ENCODE measurements at regions not wholly inside any gene's neighbourhood (a gene's known extent, or its start where the extent isn't known, plus 50 kb on each side); places are given as distances from the start of the nearest gene placed in this dataset.

- no peak for FAIRE-seq
Measured at GRCh38 chr4:139611391-139611790, 54.2 kb upstream of the MGST2 start.

More at GRCh38 chr4:139611391-139611790, 54.2 kb upstream of the MGST2 start:
- no peak for TF ChIP-seq EZH2 (IDR thresholded peaks at IDR 0.05; ENCODE audit: borderline replicate concordance, low read depth, low read length, severe bottlenecking)
- TF ChIP-seq MYC (IDR thresholded peaks at IDR 0.05; ENCODE audit: low read depth, low read length) = no peak
- TF ChIP-seq CTCF (IDR thresholded peaks at IDR 0.05; ENCODE audit: extremely low read depth in 1 of 2, insufficient read depth in 1 of 2, low read depth in 1 of 2, low read length in 2 of 2) = no peak
- no peak for TF ChIP-seq FOS (IDR thresholded peaks at IDR 0.05; ENCODE audit: borderline replicate concordance, insufficient read depth, low read length)
- TF ChIP-seq MAX (IDR thresholded peaks at IDR 0.05; ENCODE audit: insufficient read depth, insufficient read length) = no peak
- no peak for TF ChIP-seq GATA2 (IDR thresholded peaks at IDR 0.05; ENCODE audit: insufficient read depth, insufficient read length, low read depth, low read length)
- TF ChIP-seq POLR2AphosphoS5 (IDR thresholded peaks at IDR 0.05; ENCODE audit: insufficient read depth, low read depth, low read length) = no peak
- no peak for TF ChIP-seq POLR2A (IDR thresholded peaks at IDR 0.05; ENCODE audit: low read depth, low read length)
- TF ChIP-seq JUN (IDR thresholded peaks at IDR 0.05; ENCODE audit: borderline replicate concordance, insufficient read depth, insufficient read length, low read depth) = no peak
- Histone ChIP-seq H3K4me3 (replicated peaks in 1 of 3; ENCODE audit: insufficient read depth in 1 of 3, low read depth in 1 of 3, low read length in 3 of 3) (no peak overlapping the region), H3K9me1 (replicated peaks; ENCODE audit: control insufficient read depth, extremely low read depth, insufficient read depth, low read length) (no peaks in the 10 kb centered on the region), H3K4me1 (ENCODE audit: control insufficient read depth, extremely low read depth, insufficient read depth, low read length) (peaks cover 2% of the 10 kb centered on the region), H3K36me3 (ENCODE audit: control insufficient read depth in 2 of 2, extremely low read depth in 1 of 2, insufficient read depth in 2 of 2, low read length in 2 of 2) (no peaks in the 10 kb centered on the region), H3K27ac (ENCODE audit: insufficient read depth, low read depth, low read length) (no peak overlapping the region), H2AFZ (ENCODE audit: low read depth, low read length) (no peak overlapping the region), H4K20me1 (replicated peaks; ENCODE audit: control insufficient read depth, extremely low read depth, insufficient read depth, low read length) (no peaks in the 10 kb centered on the region), H3K9ac (replicated peaks; ENCODE audit: extremely low read depth, insufficient read depth, low read length) (no peak overlapping the region), H3K27me3 (ENCODE audit: control insufficient read depth in 2 of 2, insufficient read depth in 2 of 2, low read length in 2 of 2) (no peaks in the 10 kb centered on the region), H3K79me2 (ENCODE audit: control insufficient read depth, insufficient read depth, low read length) (no peaks in the 10 kb centered on the region), H3K4me2 (ENCODE audit: insufficient read depth, low read length) (no peak overlapping the region), H3K9me3 (replicated peaks; ENCODE audit: control insufficient read depth, insufficient read depth, low read length) (no peaks in the 10 kb centered on the region)
- DNase-seq (ENCODE audit: low read depth, low spot score) = no peak
- intact Hi-C loops (cut with micrococcal nuclease) (no loop called here), dilution Hi-C loops (cut with MboI; ENCODE audit: extremely low pct_ligation_motif_present, low sequenced_read_pairs) (no loop called here)
- ChIA-PET CTCF (interaction anchor here (0.7 to 2.1 kb wide), 2 partner anchors 15 to 315 kb away, joined by 3 to 9 read pairs; no protein-coding TSS in a partner anchor), POLR2A (interaction anchor here (0.6 kb wide), 1 partner anchor 57 kb away, joined by 9 read pairs; no protein-coding TSS in a partner anchor)
- BruUV-seq (replicated peaks) = no TSS peak

Data from endothelial cell of umbilical vein (primary cell).